ENCODE measurements at regions not wholly inside any gene's neighbourhood (a gene's known extent, or its start where the extent isn't known, plus 50 kb on each side); places are given as distances from the start of the nearest gene placed in this dataset.

DNA sequence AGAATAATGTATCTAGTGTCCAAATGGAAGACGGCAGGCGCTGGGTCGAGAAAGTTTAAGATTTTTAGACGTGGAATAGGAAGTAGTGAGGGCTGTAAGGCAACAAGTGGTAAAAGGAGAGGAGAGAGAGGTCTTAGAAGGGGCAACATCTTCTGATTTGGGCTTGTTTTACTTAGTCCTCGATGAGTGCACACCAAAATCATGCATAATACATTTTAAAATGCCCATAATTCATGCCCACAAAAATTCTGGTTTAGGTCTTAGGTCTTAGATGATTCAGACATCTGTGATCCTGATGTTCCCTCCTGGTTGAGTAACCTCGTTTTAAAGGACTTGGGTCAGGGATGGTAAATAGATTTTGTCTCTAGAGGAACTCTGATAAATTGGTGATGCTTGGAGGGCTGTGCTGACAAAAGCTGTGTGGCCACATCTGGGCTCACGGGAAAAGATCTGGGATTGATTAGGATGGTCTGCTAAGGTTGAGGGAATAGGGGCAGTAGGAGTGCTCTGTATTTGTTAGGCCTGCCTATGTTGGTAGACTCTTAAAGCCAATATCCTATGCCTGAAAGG lies 476.3 kb downstream of the CCDC171 start:
- no peak overlapping the region for H3K4me3 Mint-ChIP-seq (ENCODE audit: unreplicated experiment)
- no peak for DNase-seq
- Histone ChIP-seq H3K36me3 (ENCODE audit: control insufficient read depth, insufficient read depth, low read length) (no peaks in the 10 kb centered on the region), H3K4me3 (ENCODE audit: low read depth, low read length) (no peak overlapping the region), H3K9me3 (no peaks in the 10 kb centered on the region), H3K4me1 (no peaks in the 10 kb centered on the region), H3K27me3 (replicated peaks; ENCODE audit: control insufficient read depth, insufficient read depth, low read length) (no peaks in the 10 kb centered on the region)
- ChIA-PET POLR2A (no interaction called here), CTCF (no interaction called here)
- TF ChIP-seq, protein P1, sequence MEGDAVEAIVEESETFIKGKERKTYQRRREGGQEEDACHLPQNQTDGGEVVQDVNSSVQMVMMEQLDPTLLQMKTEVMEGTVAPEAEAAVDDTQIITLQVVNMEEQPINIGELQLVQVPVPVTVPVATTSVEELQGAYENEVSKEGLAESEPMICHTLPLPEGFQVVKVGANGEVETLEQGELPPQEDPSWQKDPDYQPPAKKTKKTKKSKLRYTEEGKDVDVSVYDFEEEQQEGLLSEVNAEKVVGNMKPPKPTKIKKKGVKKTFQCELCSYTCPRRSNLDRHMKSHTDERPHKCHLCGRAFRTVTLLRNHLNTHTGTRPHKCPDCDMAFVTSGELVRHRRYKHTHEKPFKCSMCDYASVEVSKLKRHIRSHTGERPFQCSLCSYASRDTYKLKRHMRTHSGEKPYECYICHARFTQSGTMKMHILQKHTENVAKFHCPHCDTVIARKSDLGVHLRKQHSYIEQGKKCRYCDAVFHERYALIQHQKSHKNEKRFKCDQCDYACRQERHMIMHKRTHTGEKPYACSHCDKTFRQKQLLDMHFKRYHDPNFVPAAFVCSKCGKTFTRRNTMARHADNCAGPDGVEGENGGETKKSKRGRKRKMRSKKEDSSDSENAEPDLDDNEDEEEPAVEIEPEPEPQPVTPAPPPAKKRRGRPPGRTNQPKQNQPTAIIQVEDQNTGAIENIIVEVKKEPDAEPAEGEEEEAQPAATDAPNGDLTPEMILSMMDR (IDR thresholded peaks at IDR 0.05; ENCODE audit: insufficient read depth in 1 of 2, low read depth in 1 of 2, low read length in 1 of 2, severe bottlenecking in 1 of 2, unreplicated experiment in 1 of 2) = no peak
- BruUV-seq (replicated peaks) = no TSS peak
- no peaks in the 10 kb centered on the region for H3K4me1 Mint-ChIP-seq (ENCODE audit: low read depth, unreplicated experiment)
- H3K9me3 Mint-ChIP-seq (ENCODE audit: unreplicated experiment) = no peaks in the 10 kb centered on the region
- no peaks in the 10 kb centered on the region for H3K36me3 Mint-ChIP-seq (ENCODE audit: insufficient read depth, unreplicated experiment)
- peaks cover 3% of the 10 kb centered on the region for H3K27me3 Mint-ChIP-seq (ENCODE audit: insufficient read depth, unreplicated experiment)
- H3K27ac Mint-ChIP-seq (ENCODE audit: unreplicated experiment) = no peak overlapping the region
- intact Hi-C loops (cut with micrococcal nuclease; ENCODE audit: unreplicated experiment) = no loop called here

DNA sequence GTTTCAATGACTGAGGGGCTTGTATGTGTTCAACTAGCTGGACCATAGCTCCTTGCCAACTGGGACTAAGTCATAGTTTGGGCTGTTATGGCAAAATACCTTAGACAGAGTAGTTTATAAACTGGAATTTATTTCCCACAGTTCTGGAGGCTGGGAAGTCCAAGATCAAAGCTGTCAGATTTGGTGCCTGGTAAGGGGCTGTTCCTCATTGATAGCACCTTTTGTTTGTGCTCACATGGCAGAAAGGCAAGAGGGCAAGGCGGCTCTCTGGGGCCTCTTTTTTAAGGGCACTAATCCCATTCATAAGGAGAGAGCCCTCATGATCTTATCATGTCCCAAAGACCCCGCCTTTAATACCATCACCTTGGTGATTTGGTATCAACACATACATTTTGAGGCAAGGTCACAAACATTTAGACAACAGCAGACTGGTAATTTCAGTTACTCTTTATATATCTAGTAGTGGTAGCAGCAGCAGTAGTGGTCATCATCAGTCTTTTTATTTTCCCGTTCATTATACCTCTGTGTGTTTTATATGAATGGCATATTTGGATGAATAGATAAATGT lies 477.0 kb downstream of the CCDC171 start:
- intact Hi-C loops (cut with micrococcal nuclease; ENCODE audit: unreplicated experiment) = no loop called here
- Histone ChIP-seq H3K4me3 (ENCODE audit: low read depth, low read length) (no peak overlapping the region), H3K4me1 (no peaks in the 10 kb centered on the region), H3K27me3 (replicated peaks; ENCODE audit: control insufficient read depth, insufficient read depth, low read length) (no peaks in the 10 kb centered on the region), H3K36me3 (ENCODE audit: control insufficient read depth, insufficient read depth, low read length) (no peaks in the 10 kb centered on the region), H3K9me3 (no peaks in the 10 kb centered on the region)
- Mint-ChIP-seq H3K4me3 (ENCODE audit: unreplicated experiment) (no peak overlapping the region), H3K4me1 (ENCODE audit: low read depth, unreplicated experiment) (no peaks in the 10 kb centered on the region), H3K27ac (ENCODE audit: unreplicated experiment) (no peak overlapping the region), H3K27me3 (ENCODE audit: insufficient read depth, unreplicated experiment) (peaks cover 3% of the 10 kb centered on the region), H3K9me3 (ENCODE audit: unreplicated experiment) (no peaks in the 10 kb centered on the region), H3K36me3 (ENCODE audit: insufficient read depth, unreplicated experiment) (no peaks in the 10 kb centered on the region)
- BruUV-seq (replicated peaks) = no TSS peak
- TF ChIP-seq, protein P1 (IDR thresholded peaks at IDR 0.05; ENCODE audit: insufficient read depth in 1 of 2, low read depth in 1 of 2, low read length in 1 of 2, severe bottlenecking in 1 of 2, unreplicated experiment in 1 of 2) = no peak
- ChIA-PET POLR2A (no interaction called here), CTCF (no interaction called here)
- no peak for DNase-seq

DNA sequence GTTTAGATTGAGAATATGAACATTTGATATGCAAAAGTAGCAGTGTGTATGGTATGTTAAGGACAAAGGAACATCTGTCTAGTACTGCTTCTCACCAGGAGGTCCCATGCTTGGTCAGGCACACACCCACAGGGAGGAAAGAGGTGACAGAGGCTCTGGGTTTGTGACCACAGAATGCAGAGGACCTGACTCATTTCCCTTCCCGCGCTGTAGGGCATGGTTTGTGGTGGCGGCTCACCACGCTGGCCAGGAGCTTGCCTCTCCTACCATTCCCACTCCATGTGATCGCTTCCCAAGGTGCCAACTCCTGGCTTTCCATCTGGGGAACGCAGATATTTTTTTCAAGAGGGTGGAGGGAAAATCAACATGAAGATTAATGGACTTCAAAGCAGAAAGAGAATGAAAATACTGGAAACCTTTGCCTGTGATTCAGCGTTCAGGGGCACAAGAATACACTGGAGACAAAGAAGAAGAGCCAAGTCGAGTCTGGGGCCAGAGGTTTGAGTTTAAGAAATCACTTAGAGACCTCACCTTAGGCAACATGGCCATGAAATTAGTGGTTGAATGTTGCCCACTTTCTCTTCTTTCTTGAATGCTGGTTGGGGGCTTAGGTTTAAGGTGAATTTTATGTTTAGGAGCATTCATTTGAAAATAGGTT lies 477.8 kb downstream of the CCDC171 start:
- no peaks in the 10 kb centered on the region for H3K4me1 ChIP-seq
- ChIA-PET POLR2A (no interaction called here), CTCF (no interaction called here)
- Mint-ChIP-seq H3K4me3 (ENCODE audit: unreplicated experiment) (no peak overlapping the region), H3K27ac (ENCODE audit: unreplicated experiment) (no peak overlapping the region), H3K36me3 (ENCODE audit: insufficient read depth, unreplicated experiment) (no peaks in the 10 kb centered on the region), H3K9me3 (ENCODE audit: unreplicated experiment) (no peaks in the 10 kb centered on the region), H3K27me3 (ENCODE audit: insufficient read depth, unreplicated experiment) (peaks cover 3% of the 10 kb centered on the region), H3K4me1 (ENCODE audit: low read depth, unreplicated experiment) (no peaks in the 10 kb centered on the region)
- intact Hi-C loops (cut with micrococcal nuclease; ENCODE audit: unreplicated experiment) = no loop called here
- DNase-seq = no peak
- no peaks in the 10 kb centered on the region for H3K9me3 ChIP-seq
- H3K27me3 ChIP-seq (replicated peaks; ENCODE audit: control insufficient read depth, insufficient read depth, low read length) = no peaks in the 10 kb centered on the region
- H3K36me3 ChIP-seq (ENCODE audit: control insufficient read depth, insufficient read depth, low read length) = no peaks in the 10 kb centered on the region
- TF ChIP-seq, protein P1 (IDR thresholded peaks at IDR 0.05; ENCODE audit: insufficient read depth in 1 of 2, low read depth in 1 of 2, low read length in 1 of 2, severe bottlenecking in 1 of 2, unreplicated experiment in 1 of 2) = no peak
- BruUV-seq (replicated peaks) = no TSS peak
- H3K4me3 ChIP-seq (ENCODE audit: low read depth, low read length) = no peak overlapping the region

Measured in Caco-2 (cell line).